Naive B cell (primary cell): ENCODE measurements at regions not wholly inside any gene's neighbourhood (a gene's known extent, or its start where the extent isn't known, plus 50 kb on each side); places are given as distances from the start of the nearest gene placed in this dataset.
A peak's percentile ranks its signal among the peaks of the same experiment; 100 is the strongest.
"Not testable (repeated sequence)": the region's sequence is repeated elsewhere in the genome, so short reads cannot be mapped to it uniquely, and the experiment has no call there.

Source experiments
- ATAC-seq, 2 donors: fragments of 150-1000 bp; cut with Tn5 transposase; 2 replicates each; pipeline ENCODE4 v1.10.0; 2021; ENCODE audit warnings: low read depth in 2 of 2, mild to moderate bottlenecking in 2 of 2, moderate library complexity in 2 of 2
- DNase-seq: peaks from one replicate; pipeline ENCODE4 v3.0.0; 2022
- H3K27ac Mint-ChIP-seq, 6 donors: one replicate each; pipeline ENCODE4 v1.8.0; 2020 to 2022; ENCODE audit warnings: mild to moderate bottlenecking in 6 of 6, mixed read lengths in 6 of 6, moderate library complexity in 5 of 6, inconsistent platforms in 2 of 6
- H3K27me3 Mint-ChIP-seq, 3 donors: one replicate each; pipeline ENCODE4 v1.8.0; 2021 to 2022; ENCODE audit warnings: mixed read lengths in 3 of 3, mild to moderate bottlenecking in 1 of 3
- H3K36me3 Mint-ChIP-seq, 2 donors: one replicate each; pipeline ENCODE4 v1.8.0; 2020 to 2022; ENCODE audit warnings: mixed read lengths in 2 of 2, inconsistent platforms in 1 of 2, mild to moderate bottlenecking in 1 of 2
- H3K4me1 Mint-ChIP-seq, 3 donors: one replicate each; pipeline ENCODE4 v1.8.0; 2020 to 2022; ENCODE audit warnings: mixed read lengths in 3 of 3, inconsistent platforms in 1 of 3, mild to moderate bottlenecking in 1 of 3, moderate library complexity in 1 of 3
- H3K4me3 Mint-ChIP-seq, 8 donors: one replicate each; pipeline ENCODE4 v1.8.0; 2020 to 2022; ENCODE audit warnings: mild to moderate bottlenecking in 8 of 8, mixed read lengths in 8 of 8, moderate library complexity in 8 of 8, inconsistent platforms in 2 of 8
- H3K9me3 Mint-ChIP-seq, 7 donors: one replicate each; pipeline ENCODE4 v1.8.0; 2020 to 2022; ENCODE audit warnings: mixed read lengths in 7 of 7, mild to moderate bottlenecking in 5 of 7, inconsistent platforms in 2 of 7, moderate library complexity in 1 of 7

- DNase-seq = no peak
- no peak for ATAC-seq
- Mint-ChIP-seq H3K36me3 (no peaks in the 10 kb centered on the region), H3K4me1 (peaks cover 0 to 5% (median 0%) of the 10 kb centered on the region in 3 donors), H3K27me3 (no peaks in the 10 kb centered on the region), H3K27ac (no peak overlapping the region), H3K9me3 (no peaks in the 10 kb centered on the region), H3K4me3 (no peak overlapping the region)
Measured at GRCh38 chr3:5767304-5767703, 579.8 kb downstream of the EDEM1 start.

DNA sequence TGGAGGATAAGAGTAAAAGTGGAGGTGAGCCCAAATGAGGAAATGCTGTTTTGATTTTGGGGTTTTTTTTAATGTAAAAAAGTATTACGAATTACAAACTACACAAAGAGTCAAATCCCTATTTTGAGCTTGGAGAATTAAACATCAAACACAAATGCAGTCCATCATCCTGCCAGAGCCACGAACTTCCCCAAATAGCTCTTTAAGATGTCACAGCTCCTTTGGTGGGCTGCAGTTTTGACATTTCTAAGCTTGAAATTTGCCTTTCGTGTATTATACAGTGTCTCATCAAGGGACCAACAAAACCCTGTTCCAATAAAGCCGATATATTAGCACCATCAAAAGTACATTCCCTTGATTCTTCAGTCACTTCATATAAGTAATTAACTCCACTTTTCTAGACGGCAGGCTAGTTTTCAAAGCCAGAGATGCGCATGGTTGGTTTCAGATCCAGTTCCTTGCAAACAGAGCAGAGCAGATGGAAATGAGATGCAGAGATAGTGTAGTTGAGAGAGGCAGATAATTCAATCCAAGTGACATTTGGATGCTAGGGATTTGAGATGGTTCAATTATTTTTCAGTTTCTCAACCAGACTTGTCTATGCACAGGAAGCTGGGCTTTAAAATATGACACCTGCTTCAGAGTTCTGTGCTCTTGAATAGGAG lies 580.9 kb downstream of the EDEM1 start:
- H3K36me3 Mint-ChIP-seq = no peaks in the 10 kb centered on the region
- no peaks in the 10 kb centered on the region for H3K9me3 Mint-ChIP-seq
- H3K4me3 Mint-ChIP-seq = no peak overlapping the region
- peaks cover 0 to 5% (median 0%) of the 10 kb centered on the region in 3 donors for H3K4me1 Mint-ChIP-seq
- DNase-seq (no peak), ATAC-seq (no peak)
- no peak overlapping the region for H3K27ac Mint-ChIP-seq
- H3K27me3 Mint-ChIP-seq = no peaks in the 10 kb centered on the region

GRCh38 chr3:5769825-5770224 lies 582.3 kb downstream of the EDEM1 start:
- H3K27ac Mint-ChIP-seq = no peak overlapping the region
- H3K36me3 Mint-ChIP-seq = no peaks in the 10 kb centered on the region
- no peaks in the 10 kb centered on the region for H3K27me3 Mint-ChIP-seq
- no peak for ATAC-seq
- H3K4me1 Mint-ChIP-seq = peaks cover 0 to 5% (median 0%) of the 10 kb centered on the region in 3 donors
- no peak for DNase-seq
- H3K9me3 Mint-ChIP-seq = peaks cover 0 to 4% (median 0%) of the 10 kb centered on the region in 7 donors
- no peak overlapping the region for H3K4me3 Mint-ChIP-seq

DNA sequence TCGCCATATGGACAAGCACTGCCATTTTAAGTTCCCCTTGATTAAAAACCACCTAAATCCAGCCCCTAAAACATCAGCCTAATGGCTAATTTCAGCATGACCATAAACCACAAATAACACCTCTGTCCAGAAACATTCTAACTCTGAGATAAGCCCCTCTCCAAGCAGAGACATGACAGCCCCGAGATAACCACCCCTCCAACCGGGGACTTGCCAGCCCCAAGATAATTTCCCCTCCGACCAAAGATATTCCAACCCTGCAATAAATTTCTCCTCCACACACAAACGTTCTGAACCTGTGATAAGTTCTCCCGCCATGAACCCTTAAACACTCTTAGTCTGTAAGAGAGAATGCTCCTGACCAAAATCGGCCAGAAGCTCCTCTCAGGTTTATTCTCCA lies 586.8 kb downstream of the EDEM1 start:
- H3K36me3 Mint-ChIP-seq = no peaks in the 10 kb centered on the region
- H3K27me3 Mint-ChIP-seq = no peaks in the 10 kb centered on the region
- peaks cover 0 to under 1% (median 0%) of the 10 kb centered on the region in 3 donors for H3K4me1 Mint-ChIP-seq
- H3K4me3 Mint-ChIP-seq = no peak overlapping the region
- DNase-seq = no peak
- no peak for ATAC-seq
- peak overlapping the region in 1 of 6 donors; percentile 2 for H3K27ac Mint-ChIP-seq
- peaks cover 0 to 14% (median 6%) of the 10 kb centered on the region in 7 donors for H3K9me3 Mint-ChIP-seq

- not testable (repeated sequence) for H3K4me3 Mint-ChIP-seq, DNase-seq, H3K4me1 Mint-ChIP-seq, ATAC-seq, H3K27me3 Mint-ChIP-seq, H3K27ac Mint-ChIP-seq, H3K36me3 Mint-ChIP-seq
- peaks cover 0 to 14% (median 6%) of the 10 kb centered on the region in 7 donors for H3K9me3 Mint-ChIP-seq
Measured at GRCh38 chr3:5775100-5775499, 587.6 kb downstream of the EDEM1 start.

DNA sequence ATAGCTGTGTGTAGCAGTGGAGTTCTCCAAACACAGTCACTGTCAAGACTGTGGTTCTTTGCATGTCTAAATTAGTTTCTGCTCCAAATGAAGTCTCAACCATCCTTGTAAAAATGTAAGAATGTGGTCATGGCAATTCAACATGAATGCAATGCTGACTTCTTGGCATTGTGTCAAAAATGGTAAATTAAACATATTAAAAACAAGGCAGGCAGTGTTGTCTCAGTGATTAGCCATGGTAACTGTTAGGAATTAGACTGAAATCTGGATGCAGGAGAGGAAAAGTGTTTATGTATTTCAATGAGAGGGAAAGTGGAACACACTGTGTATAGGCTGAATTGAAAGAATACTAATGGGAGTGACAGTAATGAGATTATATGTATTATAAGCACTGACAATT lies 597.2 kb downstream of the EDEM1 start:
- Mint-ChIP-seq H3K27ac (no peak overlapping the region), H3K27me3 (peaks cover 0 to 4% (median 0%) of the 10 kb centered on the region in 3 donors), H3K4me3 (no peak overlapping the region), H3K9me3 (peaks cover 0 to 6% (median 0%) of the 10 kb centered on the region in 7 donors), H3K36me3 (no peaks in the 10 kb centered on the region), H3K4me1 (no peaks in the 10 kb centered on the region)
- ATAC-seq = no peak
- no peak for DNase-seq

DNA sequence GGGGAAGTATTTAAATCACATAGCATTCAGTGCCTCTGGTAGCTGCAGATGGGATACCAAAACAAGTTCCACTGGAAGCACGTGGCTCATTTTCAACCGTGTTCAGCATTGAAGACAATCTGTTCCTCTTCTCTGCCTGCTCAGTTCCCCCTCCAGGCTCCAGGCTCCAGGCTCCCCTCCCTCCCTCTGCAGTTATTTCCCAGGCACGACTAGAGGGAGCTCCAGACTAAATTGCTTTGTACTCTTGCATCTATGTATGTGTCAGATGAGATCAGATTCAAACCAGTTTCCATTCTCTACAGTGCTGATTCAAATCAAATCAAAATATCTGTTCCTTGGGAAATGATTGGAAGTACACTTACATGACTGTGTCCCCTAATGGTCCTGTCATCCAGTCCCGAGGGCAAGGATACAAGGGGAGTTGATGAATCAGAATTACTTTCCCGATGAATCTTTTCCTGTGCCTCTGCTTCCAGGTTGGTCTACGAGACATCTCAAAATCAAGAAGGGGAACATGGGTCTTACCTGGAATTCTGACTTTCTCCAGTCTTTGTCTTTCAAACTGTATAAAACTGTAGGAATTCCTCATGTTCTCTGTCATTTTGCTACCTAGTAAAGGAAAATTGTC lies 600.5 kb downstream of the EDEM1 start:
- ATAC-seq = no peak
- DNase-seq = no peak
- Mint-ChIP-seq H3K36me3 (no peaks in the 10 kb centered on the region), H3K27me3 (peaks cover 0 to 4% (median 0%) of the 10 kb centered on the region in 3 donors), H3K4me1 (no peaks in the 10 kb centered on the region), H3K4me3 (no peak overlapping the region), H3K27ac (no peak overlapping the region), H3K9me3 (peaks cover 0 to 2% (median 0%) of the 10 kb centered on the region in 7 donors)

GRCh38 chr3:5788496-5788895 lies 601.0 kb downstream of the EDEM1 start:
- Mint-ChIP-seq H3K27me3 (peaks cover 0 to 4% (median 0%) of the 10 kb centered on the region in 3 donors), H3K27ac (no peak overlapping the region), H3K9me3 (no peaks in the 10 kb centered on the region), H3K4me3 (no peak overlapping the region), H3K36me3 (no peaks in the 10 kb centered on the region), H3K4me1 (no peaks in the 10 kb centered on the region)
- ATAC-seq (no peak), DNase-seq (no peak)

DNA sequence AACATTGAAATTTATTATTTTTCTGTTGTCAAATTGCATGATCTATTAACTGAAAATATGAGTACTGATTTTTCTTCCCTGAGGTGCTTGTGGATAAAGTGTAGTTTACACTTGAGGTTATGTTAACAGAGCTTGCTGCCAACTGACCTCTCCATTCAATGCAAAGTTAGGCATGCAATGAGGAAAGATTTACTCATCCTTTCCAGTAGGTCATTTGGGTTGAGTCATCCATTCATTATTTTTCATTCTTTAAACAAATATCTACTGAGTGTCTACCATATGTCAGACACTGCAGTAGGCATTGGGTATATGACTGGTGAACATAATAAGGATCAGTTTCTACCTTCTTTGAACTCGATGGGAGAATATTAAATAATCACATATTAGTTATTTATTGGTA lies 604.1 kb downstream of the EDEM1 start:
- H3K36me3 Mint-ChIP-seq = no peaks in the 10 kb centered on the region
- peaks cover 0 to 4% (median 0%) of the 10 kb centered on the region in 3 donors for H3K27me3 Mint-ChIP-seq

DNA sequence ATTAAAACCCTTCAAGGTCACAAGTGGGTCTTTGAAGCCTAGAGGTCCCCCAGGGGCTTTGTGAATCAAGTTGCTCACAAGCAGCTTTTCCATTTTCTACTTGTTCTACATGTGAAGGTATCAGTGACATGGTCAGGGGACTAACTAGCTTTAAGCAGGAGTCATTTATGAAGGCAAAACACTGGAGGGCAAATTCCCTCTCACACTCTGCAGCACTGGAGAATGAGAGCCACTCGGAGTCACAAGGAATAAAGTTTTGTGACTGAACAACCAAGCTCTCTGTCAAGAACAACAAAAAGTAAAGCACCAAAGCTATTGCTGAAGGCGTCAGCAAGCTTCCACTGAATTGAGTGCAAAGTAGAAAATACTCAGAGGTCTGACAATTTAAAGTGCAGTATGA lies 609.0 kb downstream of the EDEM1 start:
- DNase-seq (no peak), ATAC-seq (no peak)
- no peaks in the 10 kb centered on the region for H3K27me3 Mint-ChIP-seq
- H3K27ac Mint-ChIP-seq = no peak overlapping the region
- no peaks in the 10 kb centered on the region for H3K36me3 Mint-ChIP-seq
- no peaks in the 10 kb centered on the region for H3K4me1 Mint-ChIP-seq
- no peak overlapping the region for H3K4me3 Mint-ChIP-seq
- H3K9me3 Mint-ChIP-seq = peaks cover 0 to 4% (median 0%) of the 10 kb centered on the region in 7 donors

More for the DNA sequence above, 604.1 kb downstream of the EDEM1 start:
- ATAC-seq (no peak), DNase-seq (no peak)
- Mint-ChIP-seq H3K27ac (no peak overlapping the region), H3K9me3 (no peaks in the 10 kb centered on the region), H3K4me1 (no peaks in the 10 kb centered on the region), H3K4me3 (no peak overlapping the region)

- DNase-seq = no peak
- Mint-ChIP-seq H3K27ac (no peak overlapping the region), H3K36me3 (no peaks in the 10 kb centered on the region), H3K9me3 (peaks cover 0 to 4% (median 0%) of the 10 kb centered on the region in 7 donors), H3K4me3 (no peak overlapping the region), H3K27me3 (no peaks in the 10 kb centered on the region), H3K4me1 (no peaks in the 10 kb centered on the region)
- no peak for ATAC-seq
Measured at GRCh38 chr3:5798809-5799208, 611.3 kb downstream of the EDEM1 start.

DNA sequence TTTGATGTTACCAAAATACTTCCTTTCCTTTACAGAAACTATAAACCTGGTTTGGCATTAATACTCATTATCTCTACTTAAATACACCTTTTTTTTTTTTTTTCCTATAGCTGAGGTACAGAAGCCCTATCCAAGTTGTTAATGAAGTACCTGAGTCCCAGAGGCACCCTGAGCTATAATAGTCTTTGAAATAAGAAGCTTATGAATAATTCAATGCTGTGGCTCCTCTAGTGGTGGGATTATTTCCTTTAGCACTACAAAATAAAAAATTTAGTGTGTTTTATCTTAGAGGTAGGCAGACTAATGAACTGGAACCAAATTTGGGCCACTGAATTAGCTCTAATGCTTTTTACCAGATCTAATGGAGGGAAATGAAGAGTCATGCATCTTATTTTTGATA lies 611.9 kb downstream of the EDEM1 start:
- Mint-ChIP-seq H3K36me3 (no peaks in the 10 kb centered on the region), H3K9me3 (peaks cover 0 to 4% (median 0%) of the 10 kb centered on the region in 7 donors), H3K4me1 (no peaks in the 10 kb centered on the region), H3K27ac (no peak overlapping the region), H3K4me3 (no peak overlapping the region), H3K27me3 (no peaks in the 10 kb centered on the region)
- DNase-seq (no peak), ATAC-seq (no peak)

- DNase-seq = no peak
- no peaks in the 10 kb centered on the region for H3K27me3 Mint-ChIP-seq
- peaks cover 0 to 4% (median 0%) of the 10 kb centered on the region in 7 donors for H3K9me3 Mint-ChIP-seq
- H3K36me3 Mint-ChIP-seq = no peaks in the 10 kb centered on the region
- H3K4me1 Mint-ChIP-seq = no peaks in the 10 kb centered on the region
- H3K27ac Mint-ChIP-seq = no peak overlapping the region
- no peak overlapping the region for H3K4me3 Mint-ChIP-seq
- ATAC-seq = no peak
Measured at GRCh38 chr3:5800965-5801364, 613.5 kb downstream of the EDEM1 start.

DNA sequence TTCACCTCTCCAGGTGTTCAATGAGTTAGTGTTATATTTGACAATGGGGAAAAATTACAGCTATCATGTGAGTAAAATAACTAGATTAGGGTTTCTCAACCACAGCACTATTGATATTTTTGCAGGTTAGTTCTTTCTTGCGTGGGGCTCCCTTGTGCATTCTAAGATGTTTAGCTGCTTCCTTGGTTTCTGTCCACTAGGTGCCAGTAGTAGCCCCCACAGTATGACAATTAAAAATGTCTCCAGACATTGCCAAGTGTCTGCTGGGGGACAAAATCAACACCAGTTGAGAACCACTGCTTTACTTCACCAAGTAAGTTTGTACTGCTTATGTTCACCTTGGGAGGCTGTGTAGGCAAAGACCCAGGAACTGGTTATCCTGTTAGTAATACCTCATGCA lies 618.7 kb downstream of the EDEM1 start:
- peaks cover 0 to 2% (median 0%) of the 10 kb centered on the region in 7 donors for H3K9me3 Mint-ChIP-seq
- H3K27me3 Mint-ChIP-seq = peaks cover 0 to 3% (median 0%) of the 10 kb centered on the region in 3 donors
- no peak overlapping the region for H3K4me3 Mint-ChIP-seq
- no peaks in the 10 kb centered on the region for H3K36me3 Mint-ChIP-seq
- no peak for ATAC-seq
- no peak overlapping the region for H3K27ac Mint-ChIP-seq
- H3K4me1 Mint-ChIP-seq = no peaks in the 10 kb centered on the region
- DNase-seq = no peak
